H1 (cell line): ENCODE measurements at regions not wholly inside any gene's neighbourhood (a gene's known extent, or its start where the extent isn't known, plus 50 kb on each side); places are given as distances from the start of the nearest gene placed in this dataset.

Experiments
- CTCF ChIA-PET: fragments of 300-600 bp; sonication (Branson Sonifier 250); formaldehyde crosslinking; loops from one replicate; lab custom pipeline; 2021; ENCODE audit not compliant: partially characterized antibody; lab: Charles Lee
- POLR2A ChIA-PET: fragments of 300-600 bp; sonication (Branson Sonifier 250); formaldehyde crosslinking; loops from one replicate; lab custom pipeline; 2021; ENCODE audit warnings: inconsistent platforms; ENCODE audit not compliant: partially characterized antibody; lab: Charles Lee
- DNase-seq, 2 experiments: peaks; one replicate each; pipeline versions ENCODE4 v3.0.0 to v3.0.0-alpha.2; 2010 to 2022; ENCODE audit warnings: low spot score in 2 of 2, low read depth in 1 of 2, mixed read lengths in 1 of 2
- FAIRE-seq: peaks from 2 replicates; lab custom pipeline; 2011; peaks lifted over from hg19 to GRCh38; lab: Jason Lieb, UNC
- H2AFZ ChIP-seq: 2 replicates; pipeline ENCODE4 v1.8.1; 2012; ENCODE audit warnings: low read length, inconsistent platforms
- H2AK5ac ChIP-seq: 2 replicates; pipeline ENCODE4 v1.6.1; 2013; ENCODE audit warnings: low read depth, low read length
- H2BK120ac ChIP-seq: replicated peaks from 2 replicates; pipeline ENCODE3; 2013; ENCODE audit warnings: low read depth, low read length, inconsistent platforms
- H2BK12ac ChIP-seq: 2 replicates; pipeline ENCODE4 v1.6.1; 2013; ENCODE audit warnings: low read depth, low read length
- H2BK15ac ChIP-seq: 2 replicates; pipeline ENCODE4 v1.6.1; 2013; ENCODE audit warnings: low read length
- H2BK20ac ChIP-seq: 2 replicates; pipeline ENCODE4 v1.6.1; 2013; ENCODE audit warnings: low read length
- H2BK5ac ChIP-seq: 2 replicates; pipeline ENCODE4 v1.6.1; 2013; ENCODE audit warnings: low read depth, low read length
- H3K14ac ChIP-seq: 2 replicates; pipeline ENCODE4 v1.6.1; 2013; ENCODE audit warnings: inconsistent platforms; ENCODE audit not compliant: insufficient read length
- H3K18ac ChIP-seq: 2 replicates; pipeline ENCODE4 v1.6.1; 2013; ENCODE audit warnings: low read length; ENCODE audit errors: extremely low read depth
- H3K23ac ChIP-seq: 2 replicates; pipeline ENCODE4 v1.6.1; 2013; ENCODE audit warnings: inconsistent platforms; ENCODE audit not compliant: insufficient read length
- H3K23me2 ChIP-seq: 2 replicates; pipeline ENCODE4 v1.6.1; 2013; ENCODE audit warnings: low read depth, low read length
- H3K27ac ChIP-seq: 2 replicates; pipeline ENCODE4 v1.6.1; 2011; ENCODE audit warnings: low read depth, low read length, inconsistent platforms
- H3K27me3 ChIP-seq, 4 experiments: replicated peaks in 1 of 4; 1 replicate in 1 of 4; 2 replicates in 3 of 4; pipeline versions ENCODE4 v1.6.1 to v1.8.1; 2011 to 2013; ENCODE audit warnings: low read length in 3 of 4, mild to moderate bottlenecking in 3 of 4, inconsistent platforms in 2 of 4, mixed read lengths in 2 of 4, moderate library complexity in 1 of 4; ENCODE audit not compliant: control insufficient read depth in 3 of 4, insufficient read depth in 3 of 4; ENCODE audit errors: extremely low read depth in 1 of 4
- H3K36me3 ChIP-seq, 4 experiments: 2 replicates each; pipeline versions ENCODE4 v1.6.1 to v1.8.1; 2011 to 2013; ENCODE audit warnings: mild to moderate bottlenecking in 4 of 4, low read length in 3 of 4, moderate library complexity in 2 of 4, control low read depth in 1 of 4, inconsistent platforms in 1 of 4; ENCODE audit not compliant: insufficient read depth in 4 of 4, control insufficient read depth in 2 of 4
- H3K4ac ChIP-seq: replicated peaks from 2 replicates; pipeline ENCODE3; 2013; ENCODE audit warnings: low read length, low read depth, mixed read lengths, inconsistent platforms; ENCODE audit not compliant: insufficient read length
- H3K4me1 ChIP-seq, 4 experiments: replicated peaks in 1 of 4; 1 replicate in 1 of 4; 2 replicates in 3 of 4; pipeline versions ENCODE4 v1.6.1 to v1.8.1; 2011 to 2013; ENCODE audit warnings: low read length in 3 of 4, inconsistent platforms in 2 of 4, mixed read lengths in 1 of 4; ENCODE audit not compliant: insufficient read depth in 4 of 4, control insufficient read depth in 3 of 4
- H3K4me2 ChIP-seq, 2 experiments: 2 replicates each; pipeline versions ENCODE4 v1.6.1 to v1.8.1; 2011 to 2013; ENCODE audit warnings: low read depth in 2 of 2, low read length in 2 of 2, control low read depth in 1 of 2, inconsistent platforms in 1 of 2, mild to moderate bottlenecking in 1 of 2; ENCODE audit not compliant: insufficient read depth in 1 of 2
- H3K4me3 ChIP-seq, 4 experiments: fragments of 200-600, 300-600 bp in 1 of 4; sonication (generic), shearing (Covaris generic), sonication (Bioruptor Twin) in 1 of 4; 2 replicates each; pipeline versions ENCODE4 v1.5.1 to v1.8.1; 2011 to 2016; ENCODE audit warnings: low read length in 4 of 4, low read depth in 3 of 4, control low read depth in 2 of 4, inconsistent platforms in 2 of 4, mild to moderate bottlenecking in 2 of 4, mixed read lengths in 1 of 4, moderate library complexity in 1 of 4; ENCODE audit not compliant: insufficient read depth in 2 of 4; ENCODE audit errors: extremely low read depth in 1 of 4
- H3K56ac ChIP-seq: replicated peaks from 2 replicates; pipeline ENCODE3; 2013; ENCODE audit warnings: low read depth, mild to moderate bottlenecking, mixed read lengths, low read length, inconsistent platforms; ENCODE audit not compliant: insufficient read length
- H3K79me1 ChIP-seq: 2 replicates; pipeline ENCODE4 v1.6.1; 2013; ENCODE audit warnings: low read depth, low read length, control low read depth
- H3K79me2 ChIP-seq, 2 experiments: 2 replicates each; pipeline versions ENCODE4 v1.6.1 to v1.8.1; 2012 to 2013; ENCODE audit warnings: low read length in 2 of 2, mild to moderate bottlenecking in 2 of 2, inconsistent platforms in 1 of 2; ENCODE audit not compliant: insufficient read depth in 2 of 2, control insufficient read depth in 1 of 2
- H3K9ac ChIP-seq, 4 experiments: replicated peaks in 1 of 4; 1 replicate in 1 of 4; 2 replicates in 3 of 4; pipeline versions ENCODE4 v1.6.1 to v1.8.1; 2011 to 2013; ENCODE audit warnings: low read depth in 3 of 4, low read length in 3 of 4, control low read depth in 2 of 4, mild to moderate bottlenecking in 2 of 4, moderate library complexity in 2 of 4, inconsistent platforms in 1 of 4; ENCODE audit errors: extremely low read depth in 1 of 4
- H3K9me3 ChIP-seq, 2 experiments: 2 replicates each; pipeline versions ENCODE4 v1.6.1 to v1.8.1; 2012 to 2013; ENCODE audit warnings: mild to moderate bottlenecking in 2 of 2, moderate library complexity in 2 of 2, control low read depth in 1 of 2, inconsistent platforms in 1 of 2, low read depth in 1 of 2, low read length in 1 of 2, mixed read lengths in 1 of 2; ENCODE audit not compliant: insufficient read depth in 2 of 2
- H4K20me1 ChIP-seq, 2 experiments: replicated peaks in 1 of 2; 2 replicates each; pipeline versions ENCODE3 to v1.8.1; 2011 to 2013; ENCODE audit warnings: inconsistent platforms in 2 of 2, low read length in 2 of 2, mild to moderate bottlenecking in 1 of 2; ENCODE audit not compliant: insufficient read depth in 2 of 2, control insufficient read depth in 1 of 2
- H4K5ac ChIP-seq: 2 replicates; pipeline ENCODE4 v1.6.1; 2013; ENCODE audit warnings: low read length, low read depth, mixed read lengths, inconsistent platforms; ENCODE audit not compliant: insufficient read length
- H4K8ac ChIP-seq: 2 replicates; pipeline ENCODE4 v1.8.0; 2013; ENCODE audit warnings: mild to moderate bottlenecking, moderate library complexity, low read length, inconsistent platforms; ENCODE audit not compliant: insufficient read depth; ENCODE audit errors: extremely low read depth
- H4K91ac ChIP-seq: replicated peaks from 2 replicates; pipeline ENCODE3; 2013; ENCODE audit warnings: low read length, mixed read lengths, inconsistent platforms; ENCODE audit not compliant: insufficient read length
- CBX5 ChIP-seq: fragments of 300-800, 300-1000 bp; sonication (generic); IDR thresholded peaks from 2 replicates; pipeline ENCODE4 v1.7.1; 2016; ENCODE audit warnings: antibody characterized with exemption, low read length, low read depth
- EZH2 ChIP-seq: fragments of 200-600 bp; sonication (generic); IDR thresholded peaks from 2 replicates; pipeline ENCODE4 v1.7.1; 2012; ENCODE audit warnings: low read depth, mild to moderate bottlenecking, moderate library complexity, low read length, inconsistent platforms; ENCODE audit not compliant: severe bottlenecking
- HDAC2 ChIP-seq, 2 experiments: fragments of 300-600 bp in 1 of 2; sonication (generic) in 1 of 2; IDR thresholded peaks; 2 replicates each; pipeline ENCODE4 v1.6.1; 2011 to 2012; ENCODE audit warnings: low read depth in 2 of 2, low read length in 2 of 2, mild to moderate bottlenecking in 2 of 2, moderate library complexity in 2 of 2, borderline replicate concordance in 1 of 2, inconsistent platforms in 1 of 2
- KDM1A ChIP-seq: fragments of 200-600, 300-600 bp; sonication (generic); IDR thresholded peaks from 2 replicates; pipeline ENCODE4 v1.7.1; 2016; ENCODE audit warnings: mild to moderate bottlenecking, low read length, borderline replicate concordance
- MAFK ChIP-seq: IDR thresholded peaks from 2 replicates; pipeline ENCODE4 v1.6.1; 2012; ENCODE audit warnings: low read depth, mild to moderate bottlenecking, improper control_type of control experiment, low read length
- NANOG ChIP-seq: IDR thresholded peaks from 2 replicates; pipeline ENCODE4 v1.6.1; 2011; ENCODE audit warnings: low read length, low read depth, mild to moderate bottlenecking, inconsistent platforms; ENCODE audit not compliant: insufficient read depth, poor library complexity, severe bottlenecking
- NRF1 ChIP-seq: IDR thresholded peaks from 2 replicates; pipeline ENCODE4 v1.6.1; 2011; ENCODE audit warnings: mild to moderate bottlenecking, low read depth, low read length, improper control_type of control experiment
- POLR2A ChIP-seq, 2 experiments: IDR thresholded peaks; 1 replicate in 1 of 2; 2 replicates in 1 of 2; pipeline ENCODE4 v1.6.1; 2011; ENCODE audit warnings: low read depth in 2 of 2, low read length in 2 of 2, mild to moderate bottlenecking in 2 of 2; ENCODE audit errors: control extremely low read depth in 1 of 2
- SP2 ChIP-seq: IDR thresholded peaks from 2 replicates; pipeline ENCODE4 v1.6.1; 2012; ENCODE audit warnings: mild to moderate bottlenecking, low read length, inconsistent platforms
- WGBS, 2 experiments: shearing (Covaris generic) in 1 of 2; methylation state at CpG; one replicate each; pipeline versions ENCODE4 v1.1.6 to v1.1.7; 2013 to 2015; ENCODE audit warnings: low lambda C conversion rate in 2 of 2, mixed read lengths in 2 of 2, inconsistent platforms in 1 of 2, low coverage in 1 of 2, missing lambda C conversion rate in 1 of 2; ENCODE audit not compliant: insufficient replicate concordance in 2 of 2, insufficient coverage in 1 of 2, insufficient read length in 1 of 2; ENCODE audit errors: extremely low coverage in 1 of 2, missing lambda C conversion rate in 1 of 2; 5-methylcytosine and 5-hydroxymethylcytosine counted together

DNA sequence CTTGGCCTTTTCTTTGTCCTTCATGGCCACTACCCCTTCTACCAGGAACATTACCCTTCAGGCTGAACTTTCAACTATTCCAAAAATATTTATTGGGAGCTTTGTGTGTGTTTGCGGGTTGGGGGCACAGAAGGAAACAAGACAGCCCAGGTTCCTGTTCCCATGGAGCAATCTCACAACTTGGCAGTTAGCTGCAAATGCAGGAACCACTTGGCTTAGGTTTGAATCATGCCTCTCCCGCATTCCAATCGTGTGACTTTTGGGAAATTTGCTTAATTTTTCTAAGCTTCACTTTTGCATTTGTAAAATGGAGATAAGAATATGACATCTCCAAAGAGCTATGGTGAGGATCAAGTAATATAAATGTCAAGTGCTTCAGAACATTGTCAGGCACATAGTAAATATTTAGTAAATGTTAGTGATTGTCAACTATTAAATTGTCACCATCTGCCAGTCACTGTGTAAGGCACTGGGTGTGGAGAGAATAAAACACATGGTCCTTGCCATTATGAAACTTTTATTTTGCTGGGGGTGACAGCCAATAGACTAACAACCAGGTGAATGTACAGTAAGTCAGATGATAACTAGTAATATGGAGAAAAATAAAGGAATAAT is 277.1 kb downstream of the SNX13 start:
- Histone ChIP-seq H4K5ac (no peak overlapping the region), H3K79me1 (no peaks in the 10 kb centered on the region), H3K9ac (no peak overlapping the region), H3K36me3 (no peaks in the 10 kb centered on the region), H3K23ac (no peak overlapping the region), H3K4me2 (no peak overlapping the region), H2BK15ac (no peak overlapping the region), H2AK5ac (no peak overlapping the region), H2BK20ac (no peak overlapping the region), H2BK120ac (no peak overlapping the region), H2BK12ac (no peak overlapping the region), H3K4me3 (no peak overlapping the region), H3K27me3 (no peaks in the 10 kb centered on the region), H4K91ac (no peak overlapping the region), H3K23me2 (no peaks in the 10 kb centered on the region), H2AFZ (no peak overlapping the region), H3K9me3 (no peaks in the 10 kb centered on the region), H3K79me2 (no peaks in the 10 kb centered on the region), H3K4ac (no peak overlapping the region), H4K8ac (no peak overlapping the region), H3K18ac (no peak overlapping the region), H3K27ac (no peak overlapping the region), H3K56ac (no peak overlapping the region), H4K20me1 (no peaks in the 10 kb centered on the region), H2BK5ac (no peak overlapping the region), H3K14ac (no peak overlapping the region), H3K4me1 (peaks cover 0 to 3% (median 1%) of the 10 kb centered on the region in 4 experiments; a peak in 2 of 7 replicates)
- no peak for FAIRE-seq
- DNase-seq: no peak
- no peak for TF ChIP-seq CBX5
- no peak for TF ChIP-seq KDM1A
- TF ChIP-seq NANOG: no peak
- TF ChIP-seq NRF1: no peak
- TF ChIP-seq SP2: no peak
- no peak for TF ChIP-seq HDAC2 (IDR thresholded peaks at IDR 0.05; ENCODE audit: borderline replicate concordance in 1 of 2, low read depth in 2 of 2, low read length in 2 of 2)
- no peak for TF ChIP-seq POLR2A (IDR thresholded peaks at IDR 0.05; ENCODE audit: control extremely low read depth in 1 of 2, low read depth in 2 of 2, low read length in 2 of 2)
- no peak for TF ChIP-seq EZH2
- no peak for TF ChIP-seq MAFK
- 88% methylated on average over 3 of the region's 3 CpGs; no CpG with 5 or more reads in 1 of the 2 experiments for WGBS, 2 experiments
- POLR2A ChIA-PET: no interaction called here
- CTCF ChIA-PET: interaction anchor here (1.0 to 1.2 kb wide), 3 partner anchors 16 to 680 kb away, joined by 3 to 5 read pairs (median 5); no protein-coding TSS in a partner anchor
